A673 (cell line): ENCODE measurements at regions not wholly inside any gene's neighbourhood (a gene's known extent, or its start where the extent isn't known, plus 50 kb on each side); places are given as distances from the start of the nearest gene placed in this dataset.

Source experiments
- CTCF ChIP-seq: fragments of 300-800, 200-600 bp; sonication (generic); conservative IDR thresholded peaks from 2 replicates; pipeline ENCODE4 v1.5.1; 2017; ENCODE audit warnings: low read depth, mild to moderate bottlenecking, antibody characterized with exemption, low read length, moderate library complexity, mixed read lengths
- EZH2 ChIP-seq: fragments of 200-600 bp; sonication (generic); IDR thresholded peaks from 2 replicates; pipeline ENCODE4 v1.6.1; 2017; ENCODE audit warnings: borderline replicate concordance, low read depth, mild to moderate bottlenecking, mixed read lengths, antibody characterized with exemption, low read length; ENCODE audit not compliant: poor library complexity, severe bottlenecking

GRCh38 chr11:119800619-119801018, 71.6 kb upstream of the NECTIN1 start:
- TF ChIP-seq CTCF = no peak
- no peak for TF ChIP-seq EZH2
